SK-N-SH (cell line): ENCODE measurements at regions not wholly inside any gene's neighbourhood (a gene's known extent, or its start where the extent isn't known, plus 50 kb on each side); places are given as distances from the start of the nearest gene placed in this dataset.

Experiments
- CTCF ChIA-PET: fragments of 300-600, 350-600 bp; formaldehyde crosslinking; extraction: SDS; loops from one replicate; lab custom pipeline; 2021; lab: Yijun Ruan, JAX
- POLR2A ChIA-PET: fragments of 350-600 bp; sonication (Branson Sonifier 250); formaldehyde crosslinking; extraction: SDS; loops from one replicate; lab custom pipeline; 2020; ENCODE audit warnings: antibody characterized with exemption, inconsistent platforms; lab: Yijun Ruan, JAX
- DNase-seq: peaks from one replicate; pipeline ENCODE4 v3.0.0; 2012
- H2AFZ ChIP-seq: fragments of 200-600 bp; sonication (generic); 2 replicates; pipeline ENCODE4 v1.8.1; 2016; ENCODE audit warnings: antibody characterized with exemption, mild to moderate bottlenecking, low read depth
- H3F3A ChIP-seq: fragments of 200-600 bp; sonication (generic); replicated peaks from 2 replicates; pipeline ENCODE3; 2016; ENCODE audit warnings: antibody characterized with exemption, mild to moderate bottlenecking; ENCODE audit not compliant: insufficient read depth
- H3K27ac ChIP-seq, 2 experiments: fragments of 200-500 bp in 1 of 2; fragments of 200-600 bp in 1 of 2; sonication (Bioruptor generic) in 1 of 2; sonication (generic), shearing (Covaris generic) in 1 of 2; 2 replicates each; pipeline versions ENCODE4 v1.5.1 to v1.6.1; 2014 to 2016; ENCODE audit warnings: low read depth in 2 of 2, inconsistent platforms in 1 of 2, low read length in 1 of 2, mild to moderate bottlenecking in 1 of 2, mixed read lengths in 1 of 2
- H3K27me3 ChIP-seq: fragments of 200-600 bp; sonication (generic), shearing (Covaris generic); 2 replicates; pipeline ENCODE4 v1.6.1; 2016; ENCODE audit warnings: mixed run types; ENCODE audit not compliant: insufficient read depth
- H3K36me3 ChIP-seq, 2 experiments: fragments of 200-500 bp in 1 of 2; fragments of 200-600 bp in 1 of 2; sonication (Bioruptor generic) in 1 of 2; sonication (generic) in 1 of 2; replicated peaks in 1 of 2; 2 replicates each; pipeline versions ENCODE3 to v1.5.1; 2014 to 2016; ENCODE audit warnings: low read length in 1 of 2, mild to moderate bottlenecking in 1 of 2; ENCODE audit not compliant: insufficient read depth in 2 of 2, control insufficient read depth in 1 of 2
- H3K4me1 ChIP-seq, 2 experiments: fragments of 200-500 bp in 1 of 2; fragments of 200-600 bp in 1 of 2; sonication (Bioruptor generic) in 1 of 2; sonication (generic), shearing (Covaris generic) in 1 of 2; 2 replicates each; pipeline versions ENCODE4 v1.5.1 to v1.6.1; 2014 to 2016; ENCODE audit warnings: low read depth in 1 of 2, low read length in 1 of 2, mixed run types in 1 of 2; ENCODE audit not compliant: insufficient read depth in 2 of 2, control insufficient read depth in 1 of 2
- H3K4me2 ChIP-seq: fragments of 200-600 bp; sonication (generic), shearing (Covaris generic); 2 replicates; pipeline ENCODE4 v1.6.1; 2017; ENCODE audit warnings: mixed run types
- H3K4me3 ChIP-seq, 2 experiments: fragments of 200-500 bp in 1 of 2; fragments of 200-600 bp in 1 of 2; sonication (Bioruptor generic) in 1 of 2; sonication (generic), shearing (Covaris generic) in 1 of 2; 2 replicates each; pipeline versions ENCODE4 v1.5.1 to v1.8.1; 2014 to 2016; ENCODE audit warnings: low read depth in 2 of 2, inconsistent platforms in 1 of 2, low read length in 1 of 2, mild to moderate bottlenecking in 1 of 2, mixed read lengths in 1 of 2, moderate library complexity in 1 of 2
- H3K79me2 ChIP-seq: fragments of 200-600 bp; sonication (generic); 2 replicates; pipeline ENCODE4 v1.8.1; 2017; ENCODE audit warnings: mild to moderate bottlenecking; ENCODE audit not compliant: insufficient read depth
- H3K9ac ChIP-seq: fragments of 200-600 bp; sonication (generic); 2 replicates; pipeline ENCODE4 v1.6.1; 2017; ENCODE audit warnings: mixed run types
- H3K9me2 ChIP-seq: fragments of 200-600 bp; sonication (generic); 2 replicates; pipeline ENCODE4 v1.6.1; 2017; ENCODE audit warnings: mixed run types
- H3K9me3 ChIP-seq: fragments of 200-600 bp; sonication (generic); 2 replicates; pipeline ENCODE4 v1.6.1; 2017; ENCODE audit warnings: mixed run types, mild to moderate bottlenecking, moderate library complexity
- H4K20me1 ChIP-seq: fragments of 200-600 bp; sonication (generic); 2 replicates; pipeline ENCODE4 v1.6.1; 2017; ENCODE audit warnings: mild to moderate bottlenecking, mixed run types; ENCODE audit not compliant: insufficient read depth
- CTCF ChIP-seq: fragments of 200-600 bp; sonication (generic); IDR thresholded peaks from 2 replicates; pipeline ENCODE4 v1.6.1; 2017; ENCODE audit warnings: antibody characterized with exemption, mild to moderate bottlenecking, moderate library complexity
- ELF1 ChIP-seq: IDR thresholded peaks from 2 replicates; pipeline ENCODE4 v1.4.0; 2012
- EZH2phosphoT487 ChIP-seq: fragments of 200-600 bp; sonication (generic); IDR thresholded peaks from 2 replicates; pipeline ENCODE4 v1.6.1; 2017; ENCODE audit warnings: low read depth, mixed run types, mild to moderate bottlenecking, antibody characterized with exemption, moderate library complexity, borderline replicate concordance
- FOXM1 ChIP-seq: IDR thresholded peaks from 2 replicates; pipeline ENCODE4 v1.4.0; 2012; ENCODE audit warnings: low read depth, mild to moderate bottlenecking
- GABPA ChIP-seq: IDR thresholded peaks from 2 replicates; pipeline ENCODE4 v1.4.0; 2012; ENCODE audit warnings: low read depth, mild to moderate bottlenecking
- GATA2 ChIP-seq: sonication (generic); formaldehyde crosslinking; IDR thresholded peaks from 2 replicates; pipeline ENCODE4 v1.5.0; 2020; ENCODE audit warnings: mild to moderate bottlenecking, missing genetic modification reagents
- IRF3 ChIP-seq: fragments of 150-350 bp; IDR thresholded peaks from 2 replicates; pipeline ENCODE4 v1.6.1; 2016; ENCODE audit warnings: mild to moderate bottlenecking, low read depth, low read length
- JUND ChIP-seq: IDR thresholded peaks from 2 replicates; pipeline ENCODE4 v1.4.0; 2012
- MXI1 ChIP-seq: IDR thresholded peaks from 2 replicates; pipeline ENCODE4 v1.6.1; 2012; ENCODE audit warnings: mild to moderate bottlenecking, low read depth, low read length, improper control_type of control experiment
- NFIC ChIP-seq: IDR thresholded peaks from 2 replicates; pipeline ENCODE4 v1.4.0; 2012; ENCODE audit warnings: borderline replicate concordance
- NRF1 ChIP-seq: IDR thresholded peaks from 2 replicates; pipeline ENCODE4 v1.6.1; 2012; ENCODE audit warnings: low read depth, mild to moderate bottlenecking, low read length
- PBX3 ChIP-seq: IDR thresholded peaks from 2 replicates; pipeline ENCODE4; 2012
- RAD21 ChIP-seq: IDR thresholded peaks from 2 replicates; pipeline ENCODE4 v1.6.1; 2012; ENCODE audit warnings: mild to moderate bottlenecking, low read length
- RCOR1 ChIP-seq: fragments of 150-350 bp; IDR thresholded peaks from 2 replicates; pipeline ENCODE4 v1.6.1; 2017; ENCODE audit warnings: antibody characterized with exemption, low read length
- RXRA ChIP-seq: IDR thresholded peaks from 2 replicates; pipeline ENCODE4 v1.4.0; 2012; ENCODE audit warnings: low read depth, mild to moderate bottlenecking, borderline replicate concordance
- SIN3A ChIP-seq: IDR thresholded peaks from 2 replicates; pipeline ENCODE4 v1.6.1; 2012; ENCODE audit warnings: low read depth, mild to moderate bottlenecking, low read length, moderate library complexity, borderline replicate concordance
- SMC3 ChIP-seq: IDR thresholded peaks from 2 replicates; pipeline ENCODE4 v1.6.1; 2012; ENCODE audit warnings: low read depth, low read length, improper control_type of control experiment
- TAF1 ChIP-seq: IDR thresholded peaks from 2 replicates; pipeline ENCODE4 v1.6.1; 2012; ENCODE audit warnings: low read depth, mild to moderate bottlenecking, low read length, moderate library complexity, borderline replicate concordance
- TEAD4 ChIP-seq: IDR thresholded peaks from 2 replicates; pipeline ENCODE4 v1.4.0; 2012; ENCODE audit warnings: mild to moderate bottlenecking, borderline replicate concordance; ENCODE audit not compliant: insufficient read depth
- YY1 ChIP-seq: IDR thresholded peaks from 2 replicates; pipeline ENCODE4 v1.4.0; 2012; ENCODE audit warnings: low read depth, mild to moderate bottlenecking
- WGBS: methylation state at CpG from one replicate; pipeline ENCODE4 v1.1.6; 2017; ENCODE audit warnings: low lambda C conversion rate; 5-methylcytosine and 5-hydroxymethylcytosine counted together
- TF ChIP-seq, protein P1 (sequence below): IDR thresholded peaks from 2 replicates; pipeline ENCODE4 v1.4.0; 2012; ENCODE audit warnings: low read depth, borderline replicate concordance
- TF ChIP-seq, protein P2 (sequence below): IDR thresholded peaks from 2 replicates; pipeline ENCODE4 v1.4.0; 2012; ENCODE audit warnings: low read depth, borderline replicate concordance

GRCh38 chr11:80155412-80156017 lies 714.7 kb upstream of the TENM4 start:
- H3K27me3 ChIP-seq: no peaks in the 10 kb centered on the region
- H3K4me3 ChIP-seq: no peak overlapping the region
- H4K20me1 ChIP-seq: no peaks in the 10 kb centered on the region
- TF ChIP-seq TEAD4 (no peak), NRF1 (no peak), CTCF (peak; percentile 77), TAF1 (no peak), NFIC (no peak), PBX3 (no peak), SIN3A (no peak), EZH2phosphoT487 (no peak), RCOR1 (no peak), MXI1 (no peak), FOXM1 (no peak), SMC3 (peak; percentile 52), RAD21 (peak; percentile 73), RXRA (no peak), YY1 (peak; percentile 72; the same call in 1 of the 2 replicates), GABPA (no peak), GATA2 (CRISPR knock-in tag) (no peak), IRF3 (no peak), JUND (no peak), ELF1 (no peak)
- TF ChIP-seq, protein P1, sequence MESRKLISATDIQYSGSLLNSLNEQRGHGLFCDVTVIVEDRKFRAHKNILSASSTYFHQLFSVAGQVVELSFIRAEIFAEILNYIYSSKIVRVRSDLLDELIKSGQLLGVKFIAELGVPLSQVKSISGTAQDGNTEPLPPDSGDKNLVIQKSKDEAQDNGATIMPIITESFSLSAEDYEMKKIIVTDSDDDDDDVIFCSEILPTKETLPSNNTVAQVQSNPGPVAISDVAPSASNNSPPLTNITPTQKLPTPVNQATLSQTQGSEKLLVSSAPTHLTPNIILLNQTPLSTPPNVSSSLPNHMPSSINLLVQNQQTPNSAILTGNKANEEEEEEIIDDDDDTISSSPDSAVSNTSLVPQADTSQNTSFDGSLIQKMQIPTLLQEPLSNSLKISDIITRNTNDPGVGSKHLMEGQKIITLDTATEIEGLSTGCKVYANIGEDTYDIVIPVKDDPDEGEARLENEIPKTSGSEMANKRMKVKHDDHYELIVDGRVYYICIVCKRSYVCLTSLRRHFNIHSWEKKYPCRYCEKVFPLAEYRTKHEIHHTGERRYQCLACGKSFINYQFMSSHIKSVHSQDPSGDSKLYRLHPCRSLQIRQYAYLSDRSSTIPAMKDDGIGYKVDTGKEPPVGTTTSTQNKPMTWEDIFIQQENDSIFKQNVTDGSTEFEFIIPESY: no peak
- TF ChIP-seq, protein P2, sequence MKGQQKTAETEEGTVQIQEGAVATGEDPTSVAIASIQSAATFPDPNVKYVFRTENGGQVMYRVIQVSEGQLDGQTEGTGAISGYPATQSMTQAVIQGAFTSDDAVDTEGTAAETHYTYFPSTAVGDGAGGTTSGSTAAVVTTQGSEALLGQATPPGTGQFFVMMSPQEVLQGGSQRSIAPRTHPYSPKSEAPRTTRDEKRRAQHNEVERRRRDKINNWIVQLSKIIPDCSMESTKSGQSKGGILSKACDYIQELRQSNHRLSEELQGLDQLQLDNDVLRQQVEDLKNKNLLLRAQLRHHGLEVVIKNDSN: no peak
- no peak overlapping the region for H3K4me2 ChIP-seq
- CTCF ChIA-PET: interaction anchor here (0.6 to 2.3 kb wide), 9 partner anchors 8 to 1510 kb away, joined by 3 to 7 read pairs (median 3); no protein-coding TSS in a partner anchor
- H3K9ac ChIP-seq: no peak overlapping the region
- no peaks in the 10 kb centered on the region for H3K4me1 ChIP-seq
- 11% methylated on average over 4 of the region's 4 CpGs for WGBS
- no peak overlapping the region for H3K27ac ChIP-seq
- no peaks in the 10 kb centered on the region for H3K9me2 ChIP-seq
- H3F3A ChIP-seq: no peaks in the 10 kb centered on the region
- no peaks in the 10 kb centered on the region for H3K36me3 ChIP-seq
- no peaks in the 10 kb centered on the region for H3K9me3 ChIP-seq
- peak; percentile 24 for DNase-seq
- POLR2A ChIA-PET: no interaction called here
- H3K79me2 ChIP-seq: no peaks in the 10 kb centered on the region
- no peak overlapping the region for H2AFZ ChIP-seq
